H9 (cell line): ENCODE measurements at regions not wholly inside any gene's neighbourhood (a gene's known extent, or its start where the extent isn't known, plus 50 kb on each side); places are given as distances from the start of the nearest gene placed in this dataset.

Experiments
- DNase-seq: peaks from one replicate; pipeline ENCODE4 v3.0.0-alpha.2; 2017
- H2AFZ ChIP-seq: one replicate; pipeline ENCODE4 v1.6.1; 2013; ENCODE audit warnings: mild to moderate bottlenecking, low read length, control low read depth, moderate library complexity
- H2AK5ac ChIP-seq: 2 replicates; pipeline ENCODE4 v1.6.1; 2013; ENCODE audit warnings: low read length, control low read depth, mixed read lengths; ENCODE audit not compliant: insufficient read length
- H2BK120ac ChIP-seq: one replicate; pipeline ENCODE4 v1.6.1; 2013; ENCODE audit warnings: low read depth, mild to moderate bottlenecking, low read length, control low read depth, inconsistent platforms; ENCODE audit not compliant: poor library complexity, severe bottlenecking
- H2BK12ac ChIP-seq: 2 replicates; pipeline ENCODE4 v1.6.1; 2013; ENCODE audit warnings: low read length, control low read depth, mixed read lengths, low read depth; ENCODE audit not compliant: insufficient read length
- H2BK15ac ChIP-seq: 2 replicates; pipeline ENCODE4 v1.6.1; 2013; ENCODE audit warnings: low read depth, low read length, control low read depth
- H2BK20ac ChIP-seq: one replicate; pipeline ENCODE4 v1.6.1; 2013; ENCODE audit warnings: low read depth, mild to moderate bottlenecking, low read length, control low read depth, inconsistent platforms; ENCODE audit not compliant: poor library complexity, severe bottlenecking
- H2BK5ac ChIP-seq: 2 replicates; pipeline ENCODE4 v1.6.1; 2013; ENCODE audit warnings: low read length, control low read depth, mixed read lengths; ENCODE audit not compliant: insufficient read length
- H3K14ac ChIP-seq: 2 replicates; pipeline ENCODE4 v1.6.1; 2013; ENCODE audit warnings: low read length, control low read depth; ENCODE audit not compliant: insufficient read depth
- H3K18ac ChIP-seq: 2 replicates; pipeline ENCODE4 v1.6.1; 2013; ENCODE audit warnings: low read depth, mild to moderate bottlenecking, mixed read lengths, low read length, control low read depth; ENCODE audit not compliant: insufficient read length
- H3K23ac ChIP-seq: 2 replicates; pipeline ENCODE4 v1.6.1; 2013; ENCODE audit warnings: low read length, control low read depth, mixed read lengths, low read depth; ENCODE audit not compliant: insufficient read length
- H3K23me2 ChIP-seq: 2 replicates; pipeline ENCODE4 v1.6.1; 2013; ENCODE audit warnings: low read depth, mild to moderate bottlenecking, mixed read lengths, low read length, control low read depth; ENCODE audit not compliant: insufficient read length, poor library complexity, severe bottlenecking
- H3K27ac ChIP-seq: 2 replicates; pipeline ENCODE4 v1.5.1; 2013; ENCODE audit warnings: low read length, control low read depth, mixed read lengths, low read depth; ENCODE audit not compliant: insufficient read length
- H3K27me3 ChIP-seq: 2 replicates; pipeline ENCODE4 v1.6.1; 2013; ENCODE audit warnings: low read length, control low read depth, inconsistent platforms; ENCODE audit not compliant: insufficient read depth
- H3K4ac ChIP-seq: 2 replicates; pipeline ENCODE4 v1.6.1; 2013; ENCODE audit warnings: low read depth, mild to moderate bottlenecking, control low read depth, inconsistent platforms, low read length, moderate library complexity
- H3K4me1 ChIP-seq: 2 replicates; pipeline ENCODE4 v1.6.1; 2013; ENCODE audit warnings: low read length, control low read depth, inconsistent platforms; ENCODE audit not compliant: insufficient read depth
- H3K4me2 ChIP-seq: 2 replicates; pipeline ENCODE4 v1.6.1; 2013; ENCODE audit warnings: low read length, control low read depth, mixed read lengths; ENCODE audit not compliant: insufficient read length, insufficient read depth
- H3K56ac ChIP-seq: 2 replicates; pipeline ENCODE4 v1.6.1; 2013; ENCODE audit warnings: low read depth, mild to moderate bottlenecking, mixed read lengths, low read length, control low read depth; ENCODE audit not compliant: insufficient read length
- H3K79me1 ChIP-seq: 2 replicates; pipeline ENCODE4 v1.6.1; 2013; ENCODE audit warnings: low read depth, mild to moderate bottlenecking, moderate library complexity, low read length, control low read depth, inconsistent platforms; ENCODE audit not compliant: insufficient read depth, poor library complexity, severe bottlenecking
- H3K79me2 ChIP-seq: 2 replicates; pipeline ENCODE4 v1.6.1; 2013; ENCODE audit warnings: low read length, control low read depth, inconsistent platforms; ENCODE audit not compliant: insufficient read depth
- H3K9ac ChIP-seq: 2 replicates; pipeline ENCODE4 v1.6.1; 2013; ENCODE audit warnings: low read length, control low read depth, mixed read lengths; ENCODE audit not compliant: insufficient read length; ENCODE audit errors: extremely low read depth
- H3K9me3 ChIP-seq: one replicate; pipeline ENCODE4 v1.6.1; 2013; ENCODE audit warnings: low read depth, low read length, inconsistent platforms; ENCODE audit not compliant: control insufficient read depth
- H3T11ph ChIP-seq: one replicate; pipeline ENCODE4 v1.6.1; 2013; ENCODE audit warnings: mild to moderate bottlenecking, low read length, control low read depth, inconsistent platforms
- H4K20me1 ChIP-seq: one replicate; pipeline ENCODE4 v1.6.1; 2013; ENCODE audit not compliant: control insufficient read depth, insufficient read length, insufficient read depth
- H4K5ac ChIP-seq: 2 replicates; pipeline ENCODE4 v1.6.1; 2013; ENCODE audit warnings: low read depth, mild to moderate bottlenecking, mixed read lengths, low read length, control low read depth; ENCODE audit not compliant: insufficient read length
- H4K8ac ChIP-seq: replicated peaks from 2 replicates; pipeline ENCODE4 v1.6.1; 2013; ENCODE audit warnings: low read length, control low read depth, mixed read lengths, low read depth; ENCODE audit not compliant: insufficient read length
- H4K91ac ChIP-seq: 2 replicates; pipeline ENCODE4 v1.6.1; 2013; ENCODE audit warnings: low read depth, mild to moderate bottlenecking, moderate library complexity, mixed read lengths, low read length, control low read depth; ENCODE audit not compliant: insufficient read length
- H3K27ac Mint-ChIP-seq, 3 experiments: 2 replicates in 2 of 3; 3 replicates in 1 of 3; pipeline ENCODE4 v1.8.0; 2020 to 2021; ENCODE audit warnings: mixed read lengths in 3 of 3, mild to moderate bottlenecking in 1 of 3, moderate library complexity in 1 of 3
- H3K27me3 Mint-ChIP-seq: 2 replicates; pipeline ENCODE4 v1.8.0; 2021; ENCODE audit warnings: low read depth, mild to moderate bottlenecking, moderate library complexity, mixed read lengths
- H3K36me3 Mint-ChIP-seq, 3 experiments: 2 replicates in 2 of 3; 3 replicates in 1 of 3; pipeline ENCODE4 v1.8.0; 2020 to 2021; ENCODE audit warnings: low read depth in 3 of 3, mixed read lengths in 3 of 3; ENCODE audit not compliant: insufficient read depth in 1 of 3
- H3K4me1 Mint-ChIP-seq, 2 experiments: 2 replicates each; pipeline ENCODE4 v1.8.0; 2020; ENCODE audit warnings: mixed read lengths in 2 of 2
- H3K4me3 Mint-ChIP-seq, 2 experiments: 2 replicates in 1 of 2; 3 replicates in 1 of 2; pipeline ENCODE4 v1.8.0; 2020 to 2021; ENCODE audit warnings: mild to moderate bottlenecking in 2 of 2, mixed read lengths in 2 of 2, moderate library complexity in 1 of 2
- H3K9me3 Mint-ChIP-seq, 2 experiments: 2 replicates in 1 of 2; 3 replicates in 1 of 2; pipeline ENCODE4 v1.8.0; 2020; ENCODE audit warnings: mild to moderate bottlenecking in 2 of 2, mixed read lengths in 2 of 2, moderate library complexity in 1 of 2
- WGBS: extraction: QIAGEN DNeasy Blood & Tissue Kit; methylation state at CpG from one replicate; pipeline ENCODE4 v1.1.7; 2013; ENCODE audit warnings: missing lambda C conversion rate, low lambda C conversion rate, mixed read lengths; ENCODE audit not compliant: insufficient read length; ENCODE audit errors: extremely low coverage; 5-methylcytosine and 5-hydroxymethylcytosine counted together
- TF ChIP-seq, protein P1 (sequence below): fragments of 200-600 bp; sonication (generic); conservative IDR thresholded peaks from 3 replicates; pipeline ENCODE4 v1.8.0; 2021; ENCODE audit warnings: antibody characterized with exemption, mild to moderate bottlenecking

- no peak for DNase-seq
- Histone ChIP-seq H3K18ac (no peak overlapping the region), H3K27me3 (no peaks in the 10 kb centered on the region), H3K9me3 (no peaks in the 10 kb centered on the region), H3K4me2 (peak overlapping the region; percentile 59), H3K14ac (no peak overlapping the region), H2AK5ac (no peak overlapping the region), H3K79me1 (no peaks in the 10 kb centered on the region), H4K91ac (no peak overlapping the region), H3K23ac (no peak overlapping the region), H4K8ac (no peak overlapping the region), H3K56ac (no peak overlapping the region), H3K4me1 (peaks cover 22% of the 10 kb centered on the region), H3T11ph (no peak overlapping the region), H3K4ac (no peak overlapping the region), H2BK15ac (no peak overlapping the region), H3K9ac (no peak overlapping the region), H3K79me2 (no peaks in the 10 kb centered on the region), H3K23me2 (peaks cover 2% of the 10 kb centered on the region), H2BK120ac (peak overlapping the region; percentile 14), H2BK12ac (no peak overlapping the region), H2AFZ (no peak overlapping the region), H4K5ac (no peak overlapping the region), H4K20me1 (no peaks in the 10 kb centered on the region), H2BK20ac (no peak overlapping the region), H3K27ac (peak overlapping the region; percentile 22), H2BK5ac (no peak overlapping the region)
- TF ChIP-seq, protein P1, sequence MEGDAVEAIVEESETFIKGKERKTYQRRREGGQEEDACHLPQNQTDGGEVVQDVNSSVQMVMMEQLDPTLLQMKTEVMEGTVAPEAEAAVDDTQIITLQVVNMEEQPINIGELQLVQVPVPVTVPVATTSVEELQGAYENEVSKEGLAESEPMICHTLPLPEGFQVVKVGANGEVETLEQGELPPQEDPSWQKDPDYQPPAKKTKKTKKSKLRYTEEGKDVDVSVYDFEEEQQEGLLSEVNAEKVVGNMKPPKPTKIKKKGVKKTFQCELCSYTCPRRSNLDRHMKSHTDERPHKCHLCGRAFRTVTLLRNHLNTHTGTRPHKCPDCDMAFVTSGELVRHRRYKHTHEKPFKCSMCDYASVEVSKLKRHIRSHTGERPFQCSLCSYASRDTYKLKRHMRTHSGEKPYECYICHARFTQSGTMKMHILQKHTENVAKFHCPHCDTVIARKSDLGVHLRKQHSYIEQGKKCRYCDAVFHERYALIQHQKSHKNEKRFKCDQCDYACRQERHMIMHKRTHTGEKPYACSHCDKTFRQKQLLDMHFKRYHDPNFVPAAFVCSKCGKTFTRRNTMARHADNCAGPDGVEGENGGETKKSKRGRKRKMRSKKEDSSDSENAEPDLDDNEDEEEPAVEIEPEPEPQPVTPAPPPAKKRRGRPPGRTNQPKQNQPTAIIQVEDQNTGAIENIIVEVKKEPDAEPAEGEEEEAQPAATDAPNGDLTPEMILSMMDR, result no peak
- peaks cover 46 to 52% of the 10 kb centered on the region in 2 experiments for H3K4me1 Mint-ChIP-seq
- H3K9me3 Mint-ChIP-seq, result no peaks in the 10 kb centered on the region; a peak in 1 of 5 replicates
- H3K36me3 Mint-ChIP-seq, result no peaks in the 10 kb centered on the region
- no CpG with 5 or more reads among the region's 4 CpGs for WGBS
- peak overlapping the region; percentile 46 to 85 (median 62); a peak in 6 of 7 replicates for H3K27ac Mint-ChIP-seq
- H3K27me3 Mint-ChIP-seq, result no peaks in the 10 kb centered on the region
- H3K4me3 Mint-ChIP-seq, result peak overlapping the region; percentile 14 to 53; a peak in 4 of 5 replicates
These were observed 87.1 kb upstream of the SALL4 start for GRCh38 chr20:51889466-51889865.
